Mesendoderm (in vitro differentiated cells): ENCODE measurements at regions not wholly inside any gene's neighbourhood (a gene's known extent, or its start where the extent isn't known, plus 50 kb on each side); places are given as distances from the start of the nearest gene placed in this dataset.

Experiments
- DNase-seq: peaks from one replicate; pipeline ENCODE4 v3.0.0; 2013
- H2AK5ac ChIP-seq: 2 replicates; pipeline ENCODE4 v1.6.1; 2013; ENCODE audit warnings: low read length, inconsistent platforms
- H2BK120ac ChIP-seq: 2 replicates; pipeline ENCODE4 v1.6.1; 2013; ENCODE audit warnings: low read depth, mild to moderate bottlenecking, low read length, moderate library complexity, mixed read lengths
- H2BK15ac ChIP-seq: replicated peaks from 2 replicates; pipeline ENCODE4 v1.6.1; 2013; ENCODE audit warnings: low read depth, mild to moderate bottlenecking, moderate library complexity
- H2BK5ac ChIP-seq: 2 replicates; pipeline ENCODE4 v1.6.1; 2013; ENCODE audit warnings: low read length, inconsistent platforms
- H3K18ac ChIP-seq: 2 replicates; pipeline ENCODE4 v1.6.1; 2013; ENCODE audit warnings: mild to moderate bottlenecking, low read length, mixed read lengths
- H3K23ac ChIP-seq: one replicate; pipeline ENCODE4 v1.6.1; 2013; ENCODE audit warnings: low read length
- H3K27ac ChIP-seq: 2 replicates; pipeline ENCODE4 v1.5.1; 2013; ENCODE audit warnings: low read depth, mild to moderate bottlenecking, inconsistent platforms, low read length, moderate library complexity
- H3K27me3 ChIP-seq: 2 replicates; pipeline ENCODE4 v1.6.1; 2013; ENCODE audit warnings: low read length, control low read depth, mild to moderate bottlenecking, inconsistent platforms; ENCODE audit not compliant: insufficient read depth, poor library complexity
- H3K36me3 ChIP-seq: 2 replicates; pipeline ENCODE4 v1.6.1; 2013; ENCODE audit warnings: low read length, inconsistent platforms; ENCODE audit not compliant: control insufficient read depth, insufficient read depth
- H3K4ac ChIP-seq: one replicate; pipeline ENCODE4 v1.6.1; 2013; ENCODE audit warnings: low read depth, mild to moderate bottlenecking, low read length, moderate library complexity
- H3K4me1 ChIP-seq: 2 replicates; pipeline ENCODE4 v1.6.1; 2013; ENCODE audit warnings: low read depth, low read length, inconsistent platforms; ENCODE audit not compliant: control insufficient read depth
- H3K4me2 ChIP-seq: 2 replicates; pipeline ENCODE4 v1.6.1; 2013; ENCODE audit warnings: low read length
- H3K4me3 ChIP-seq: 2 replicates; pipeline ENCODE4 v1.5.1; 2013; ENCODE audit warnings: mild to moderate bottlenecking, low read length
- H3K56ac ChIP-seq: one replicate; pipeline ENCODE4 v1.6.1; 2013; ENCODE audit warnings: low read length
- H3K79me1 ChIP-seq: 2 replicates; pipeline ENCODE4 v1.6.1; 2013; ENCODE audit warnings: low read length, inconsistent platforms
- H3K79me2 ChIP-seq: 2 replicates; pipeline ENCODE4 v1.6.1; 2013; ENCODE audit warnings: mild to moderate bottlenecking, low read length; ENCODE audit not compliant: control insufficient read depth, insufficient read depth
- H3K9ac ChIP-seq: 2 replicates; pipeline ENCODE4 v1.6.1; 2013; ENCODE audit warnings: low read length, inconsistent platforms
- H4K5ac ChIP-seq: one replicate; pipeline ENCODE4 v1.6.1; 2013; ENCODE audit warnings: low read length
- H4K8ac ChIP-seq: one replicate; pipeline ENCODE4 v1.6.1; 2013; ENCODE audit warnings: low read depth, mild to moderate bottlenecking, control low read depth, low read length, moderate library complexity
- WGBS: extraction: QIAGEN DNeasy Blood & Tissue Kit; methylation state at CpG from one replicate; pipeline ENCODE4 v1.1.7; 2013; ENCODE audit warnings: low lambda C conversion rate, missing lambda C conversion rate; ENCODE audit not compliant: insufficient coverage; ENCODE audit errors: extremely low coverage; 5-methylcytosine and 5-hydroxymethylcytosine counted together

DNA sequence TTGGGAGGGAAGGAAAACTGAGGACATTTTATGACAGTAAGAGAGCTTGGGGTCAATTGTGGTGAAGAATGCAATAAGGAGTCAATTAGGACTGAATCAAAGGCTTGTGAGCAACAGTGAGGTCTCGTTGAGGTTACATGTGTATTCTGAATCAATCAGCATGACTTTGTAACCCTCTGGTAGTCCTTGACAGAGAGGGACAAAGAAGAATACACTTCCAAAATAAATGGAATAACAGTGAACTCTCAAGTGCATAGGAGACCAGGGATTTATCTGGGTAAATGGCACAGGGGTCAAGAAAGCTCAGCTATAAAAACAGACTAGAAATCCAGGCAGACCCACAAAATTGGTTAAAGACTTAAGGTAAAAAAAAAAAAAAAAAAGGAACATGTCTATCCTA is 85.1 kb upstream of the NAV3 start:
- no peak overlapping the region for H3K4me3 ChIP-seq
- no peaks in the 10 kb centered on the region for H3K27me3 ChIP-seq
- H3K4me2 ChIP-seq: no peak overlapping the region
- H2BK120ac ChIP-seq: no peak overlapping the region
- H2AK5ac ChIP-seq: no peak overlapping the region
- H4K5ac ChIP-seq: no peak overlapping the region
- DNase-seq: no peak
- H3K79me2 ChIP-seq: no peaks in the 10 kb centered on the region
- H3K23ac ChIP-seq: no peak overlapping the region
- H3K9ac ChIP-seq: no peak overlapping the region
- no peak overlapping the region for H4K8ac ChIP-seq
- WGBS: no CpG with 5 or more reads among the region's 1 CpG
- H3K79me1 ChIP-seq: no peaks in the 10 kb centered on the region
- no peak overlapping the region for H2BK15ac ChIP-seq
- no peak overlapping the region for H3K56ac ChIP-seq
- H3K18ac ChIP-seq: no peak overlapping the region
- H2BK5ac ChIP-seq: no peak overlapping the region
- H3K27ac ChIP-seq: no peak overlapping the region
- no peaks in the 10 kb centered on the region for H3K4me1 ChIP-seq
- H3K36me3 ChIP-seq: no peaks in the 10 kb centered on the region
- H3K4ac ChIP-seq: no peak overlapping the region

DNA sequence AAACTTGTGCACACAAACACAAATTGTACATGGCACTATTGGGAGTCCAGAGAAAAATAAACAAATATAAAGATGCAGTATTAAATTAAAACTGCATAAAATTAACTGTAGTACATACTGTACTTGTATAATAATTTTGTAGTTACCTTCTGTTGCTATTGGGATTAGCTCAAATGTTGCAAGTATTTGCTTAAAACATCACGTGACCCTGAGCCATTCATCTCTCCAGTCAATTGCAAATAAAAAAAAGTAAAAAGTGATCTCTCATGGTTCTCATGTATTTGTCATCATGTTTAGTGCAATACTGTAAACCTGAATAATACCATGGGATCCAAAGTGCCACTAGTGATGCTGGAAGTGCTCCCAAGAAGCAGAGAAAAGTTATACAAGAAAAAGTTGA is 88.1 kb upstream of the NAV3 start:
- H3K4me3 ChIP-seq: no peak overlapping the region
- H3K4me1 ChIP-seq: no peaks in the 10 kb centered on the region
- no peak overlapping the region for H3K56ac ChIP-seq
- H3K79me1 ChIP-seq: no peaks in the 10 kb centered on the region
- no peak overlapping the region for H3K4me2 ChIP-seq
- no peaks in the 10 kb centered on the region for H3K79me2 ChIP-seq
- H3K9ac ChIP-seq: no peak overlapping the region
- H4K8ac ChIP-seq: no peak overlapping the region
- H3K27me3 ChIP-seq: no peaks in the 10 kb centered on the region
- no peak overlapping the region for H3K23ac ChIP-seq
- H4K5ac ChIP-seq: no peak overlapping the region
- no peak overlapping the region for H3K27ac ChIP-seq
- no peak overlapping the region for H2BK15ac ChIP-seq
- WGBS: no CpG with 5 or more reads among the region's 1 CpG
- H3K4ac ChIP-seq: no peak overlapping the region
- no peaks in the 10 kb centered on the region for H3K36me3 ChIP-seq
- H2BK5ac ChIP-seq: no peak overlapping the region
- H2BK120ac ChIP-seq: no peak overlapping the region
- H3K18ac ChIP-seq: no peak overlapping the region
- H2AK5ac ChIP-seq: no peak overlapping the region
- no peak for DNase-seq

DNA sequence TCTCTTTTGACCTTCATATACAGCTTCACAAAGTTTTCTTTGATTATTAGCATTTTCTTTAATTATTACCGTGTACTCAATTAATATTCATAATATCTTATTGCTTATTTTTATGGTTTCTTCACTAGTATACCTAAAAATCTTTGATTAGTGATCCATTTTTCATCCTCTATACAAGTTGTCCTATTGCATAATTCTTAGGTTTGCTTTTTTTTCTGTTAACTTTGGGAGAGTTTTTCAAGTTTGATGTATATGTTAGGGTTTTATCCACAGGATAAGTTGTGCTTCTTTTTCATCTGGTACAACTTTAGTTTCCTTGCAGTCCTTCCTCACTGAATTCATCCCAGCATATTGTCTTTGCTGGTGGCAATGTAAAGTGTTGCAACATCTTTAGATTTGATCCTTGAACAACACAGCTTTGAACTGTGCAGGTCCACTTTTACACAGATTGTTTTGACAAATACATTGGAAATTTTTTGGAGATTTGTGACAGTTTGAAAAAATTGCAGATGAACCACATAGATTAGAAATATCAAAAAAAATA is 88.6 kb upstream of the NAV3 start:
- no peak overlapping the region for H3K18ac ChIP-seq

DNA sequence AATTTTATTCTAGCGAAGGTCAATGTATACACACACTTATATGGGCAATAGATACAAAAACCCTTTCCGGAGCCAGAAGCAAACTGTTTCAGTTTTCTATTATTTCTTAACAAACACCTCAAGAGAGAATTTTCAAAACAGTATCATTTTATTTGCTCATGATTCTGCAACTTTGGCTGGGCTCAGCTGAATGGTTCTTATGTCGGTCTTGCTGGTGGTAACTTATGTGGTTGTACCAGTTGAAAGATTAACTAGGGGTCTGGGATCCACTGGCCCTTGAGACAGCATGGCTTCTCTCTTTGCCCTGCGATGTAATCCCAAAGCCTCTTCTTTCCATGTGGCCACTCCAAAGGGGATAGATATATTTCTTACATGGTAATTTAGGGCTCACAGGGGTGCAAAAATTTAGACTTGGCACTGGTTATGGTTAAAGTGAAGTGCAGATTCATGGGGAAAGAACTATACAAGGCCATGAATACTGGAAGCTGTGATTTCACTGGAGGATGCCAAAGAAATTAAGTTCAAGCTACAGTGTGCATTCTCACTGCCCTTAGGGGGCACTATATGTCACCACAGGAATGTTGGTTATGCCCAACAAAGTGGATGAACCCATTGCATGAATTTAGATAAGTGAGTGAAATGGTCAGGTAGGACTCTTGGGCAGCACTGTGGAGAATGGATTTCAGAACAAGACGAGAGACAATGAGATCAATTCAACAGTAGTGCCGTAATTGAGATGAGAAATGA is 94.3 kb upstream of the NAV3 start:
- H3K79me2 ChIP-seq: no peaks in the 10 kb centered on the region
- no peak overlapping the region for H4K8ac ChIP-seq
- no peak overlapping the region for H2BK120ac ChIP-seq
- no peak overlapping the region for H2BK15ac ChIP-seq
- H3K56ac ChIP-seq: no peak overlapping the region
- no peaks in the 10 kb centered on the region for H3K79me1 ChIP-seq
- no CpG with 5 or more reads among the region's 6 CpGs for WGBS
- H4K5ac ChIP-seq: no peak overlapping the region
- H3K18ac ChIP-seq: no peak overlapping the region
- H3K36me3 ChIP-seq: no peaks in the 10 kb centered on the region
- H2AK5ac ChIP-seq: no peak overlapping the region
- H3K9ac ChIP-seq: no peak overlapping the region
- H3K27ac ChIP-seq: no peak overlapping the region
- no peak for DNase-seq
- H3K23ac ChIP-seq: no peak overlapping the region
- H3K4me1 ChIP-seq: no peaks in the 10 kb centered on the region
- no peak overlapping the region for H3K4me3 ChIP-seq
- H3K27me3 ChIP-seq: no peaks in the 10 kb centered on the region
- no peak overlapping the region for H2BK5ac ChIP-seq
- H3K4me2 ChIP-seq: no peak overlapping the region
- H3K4ac ChIP-seq: no peak overlapping the region

More for the DNA sequence above, 88.6 kb upstream of the NAV3 start:
- Histone ChIP-seq H3K4me1 (no peaks in the 10 kb centered on the region), H2BK120ac (no peak overlapping the region), H3K56ac (no peak overlapping the region), H3K27ac (no peak overlapping the region), H3K23ac (no peak overlapping the region), H3K79me2 (no peaks in the 10 kb centered on the region), H3K79me1 (no peaks in the 10 kb centered on the region), H3K4me3 (no peak overlapping the region), H4K5ac (no peak overlapping the region), H2BK15ac (no peak overlapping the region), H2AK5ac (no peak overlapping the region), H4K8ac (no peak overlapping the region), H2BK5ac (no peak overlapping the region), H3K4me2 (no peak overlapping the region), H3K36me3 (no peaks in the 10 kb centered on the region), H3K27me3 (no peaks in the 10 kb centered on the region), H3K9ac (no peak overlapping the region), H3K4ac (no peak overlapping the region)
- WGBS: no CpG with 5 or more reads among the region's 1 CpG
- DNase-seq: no peak

DNA sequence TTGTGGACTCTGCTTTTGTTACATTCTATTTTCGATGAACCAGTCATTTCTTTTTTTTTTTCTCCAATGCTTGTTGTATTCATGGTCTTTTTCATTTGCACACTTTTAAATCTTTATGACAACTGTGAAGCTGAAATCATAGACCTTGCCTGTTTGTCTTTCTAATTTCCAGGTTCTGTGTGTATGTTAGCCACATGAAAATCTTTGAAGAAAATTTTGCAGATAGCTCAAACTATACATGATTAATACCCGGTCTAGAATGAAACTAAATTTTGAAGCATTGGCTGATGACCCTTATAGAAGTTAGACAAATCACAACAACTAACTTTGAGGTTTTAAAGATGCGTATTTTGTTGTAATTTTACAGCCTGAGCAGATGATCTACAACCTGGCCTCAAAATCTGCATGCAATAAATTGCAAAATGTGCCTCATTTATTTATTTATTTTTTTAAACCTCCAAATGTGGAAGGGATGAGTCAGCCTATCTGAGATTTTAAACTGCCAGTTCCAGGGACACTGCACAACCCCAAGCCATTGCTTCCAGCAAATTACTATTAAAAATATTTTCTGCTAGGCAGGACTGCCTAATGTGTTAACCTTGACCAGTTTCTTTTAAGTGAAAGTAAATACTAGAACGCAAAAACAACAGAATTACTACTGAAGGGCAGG is 96.3 kb upstream of the NAV3 start:
- no peaks in the 10 kb centered on the region for H3K79me1 ChIP-seq
- no peaks in the 10 kb centered on the region for H3K79me2 ChIP-seq
- H3K4ac ChIP-seq: no peak overlapping the region
- H3K18ac ChIP-seq: no peak overlapping the region
- H3K27ac ChIP-seq: no peak overlapping the region
- no peak overlapping the region for H2BK120ac ChIP-seq
- H3K4me2 ChIP-seq: no peak overlapping the region
- H3K4me1 ChIP-seq: no peaks in the 10 kb centered on the region
- no peak overlapping the region for H3K4me3 ChIP-seq
- DNase-seq: no peak
- H3K36me3 ChIP-seq: no peaks in the 10 kb centered on the region
- no CpG with 5 or more reads among the region's 4 CpGs for WGBS
- H4K5ac ChIP-seq: no peak overlapping the region
- H2BK15ac ChIP-seq: no peak overlapping the region
- H4K8ac ChIP-seq: no peak overlapping the region
- H2AK5ac ChIP-seq: no peak overlapping the region
- no peak overlapping the region for H3K23ac ChIP-seq
- H3K56ac ChIP-seq: no peak overlapping the region
- H3K27me3 ChIP-seq: no peaks in the 10 kb centered on the region
- H2BK5ac ChIP-seq: no peak overlapping the region
- H3K9ac ChIP-seq: no peak overlapping the region
